Ascending aorta (tissue), 2 donors: ENCODE measurements at regions not wholly inside any gene's neighbourhood (a gene's known extent, or its start where the extent isn't known, plus 50 kb on each side); places are given as distances from the start of the nearest gene placed in this dataset.
A peak's percentile ranks its signal among the peaks of the same experiment; 100 is the strongest.

Experiments
- DNase-seq, 2 donors: peaks; one replicate each; pipeline ENCODE4 v3.0.0-alpha.2; 2019; ENCODE audit warnings: low spot score in 2 of 2
- H3K27ac ChIP-seq, 2 donors: fragments of 200-600 bp; sonication (generic); one replicate each; pipeline ENCODE4 v1.5.1; 2016 to 2017; ENCODE audit warnings: mild to moderate bottlenecking in 1 of 2
- H3K27me3 ChIP-seq: fragments of 200-600 bp; sonication (generic); one replicate; pipeline ENCODE4 v1.5.1; 2017
- H3K36me3 ChIP-seq, 2 donors: fragments of 200-600 bp; sonication (generic); one replicate each; pipeline ENCODE4 v1.5.1; 2016
- H3K4me1 ChIP-seq, 2 donors: fragments of 200-600 bp; sonication (generic); one replicate each; pipeline ENCODE4 v1.5.1; 2016 to 2017; ENCODE audit warnings: mild to moderate bottlenecking in 1 of 2
- H3K4me3 ChIP-seq, 2 donors: fragments of 200-600 bp; sonication (generic); one replicate each; pipeline ENCODE4 v1.5.1; 2016 to 2017; ENCODE audit warnings: mild to moderate bottlenecking in 1 of 2
- H3K9me3 ChIP-seq, 2 donors: fragments of 200-600 bp; sonication (generic); one replicate each; pipeline ENCODE4 v1.5.1; 2016
- CTCF ChIP-seq, 3 experiments: fragments of 200-600 bp in 2 of 3; fragments of 450-650 bp in 1 of 3; sonication (generic) in 2 of 3; IDR thresholded peaks; one replicate each; pipeline ENCODE4 v1.5.1; 2016 to 2019; ENCODE audit warnings: antibody characterized with exemption in 3 of 3, mild to moderate bottlenecking in 1 of 3, moderate library complexity in 1 of 3
- intact Hi-C: fragments of 100-400 bp; cut with DNase I; formaldehyde crosslinking; loops from one replicate; pipeline ENCODE4 v1.15.1; 2023

- DNase-seq: no peak
- intact Hi-C loops: no loop called here
- H3K9me3 ChIP-seq: no peaks in the 10 kb centered on the region
- no peaks in the 10 kb centered on the region for H3K4me1 ChIP-seq
- H3K27me3 ChIP-seq: no peaks in the 10 kb centered on the region
- H3K27ac ChIP-seq: no peak overlapping the region
- no peak overlapping the region for H3K4me3 ChIP-seq
- no peaks in the 10 kb centered on the region for H3K36me3 ChIP-seq
- TF ChIP-seq CTCF (IDR thresholded peaks at IDR 0.05): no peak
Observed at GRCh38 chr11:100555931-100556330, 131.2 kb upstream of the ARHGAP42 start.

GRCh38 chr11:100556781-100557180 lies 130.3 kb upstream of the ARHGAP42 start:
- intact Hi-C loops: no loop called here
- Histone ChIP-seq H3K27me3 (no peaks in the 10 kb centered on the region), H3K36me3 (no peaks in the 10 kb centered on the region), H3K4me3 (no peak overlapping the region), H3K27ac (no peak overlapping the region), H3K9me3 (no peaks in the 10 kb centered on the region), H3K4me1 (peaks cover 0 to 3% of the 10 kb centered on the region in 2 donors)
- no peak for TF ChIP-seq CTCF (IDR thresholded peaks at IDR 0.05)
- no peak for DNase-seq

- H3K27ac ChIP-seq: no peak overlapping the region
- H3K4me3 ChIP-seq: no peak overlapping the region
- H3K4me1 ChIP-seq: peaks cover 0 to 3% of the 10 kb centered on the region in 2 donors
- H3K9me3 ChIP-seq: no peaks in the 10 kb centered on the region
- H3K27me3 ChIP-seq: no peaks in the 10 kb centered on the region
- intact Hi-C loops: no loop called here
- DNase-seq: no peak
- no peak for TF ChIP-seq CTCF (IDR thresholded peaks at IDR 0.05)
- H3K36me3 ChIP-seq: no peaks in the 10 kb centered on the region
Observed at GRCh38 chr11:100557830-100558611, 129.1 kb upstream of the ARHGAP42 start.

GRCh38 chr11:100560606-100561005 lies 126.5 kb upstream of the ARHGAP42 start:
- no peak for TF ChIP-seq CTCF (IDR thresholded peaks at IDR 0.05)
- H3K27me3 ChIP-seq: no peaks in the 10 kb centered on the region
- no peaks in the 10 kb centered on the region for H3K36me3 ChIP-seq
- H3K27ac ChIP-seq: no peak overlapping the region
- no peak for DNase-seq
- no peaks in the 10 kb centered on the region for H3K9me3 ChIP-seq
- peaks cover 0 to 3% of the 10 kb centered on the region in 2 donors for H3K4me1 ChIP-seq
- H3K4me3 ChIP-seq: no peak overlapping the region
- intact Hi-C loops: no loop called here

- no peaks in the 10 kb centered on the region for H3K9me3 ChIP-seq
- no peak for TF ChIP-seq CTCF (IDR thresholded peaks at IDR 0.05)
Observed at GRCh38 chr11:100561323-100561722, 125.8 kb upstream of the ARHGAP42 start.

More at GRCh38 chr11:100561323-100561722, 125.8 kb upstream of the ARHGAP42 start:
- DNase-seq: no peak
- no peaks in the 10 kb centered on the region for H3K27me3 ChIP-seq
- no peaks in the 10 kb centered on the region for H3K36me3 ChIP-seq
- intact Hi-C loops: no loop called here
- H3K4me1 ChIP-seq: peaks cover 0 to 3% of the 10 kb centered on the region in 2 donors
- H3K4me3 ChIP-seq: no peak overlapping the region
- H3K27ac ChIP-seq: peak overlapping the region in 1 of 2 donors; percentile 30
